CD8-positive, alpha-beta memory T cell (primary cell): ENCODE measurements at regions not wholly inside any gene's neighbourhood (a gene's known extent, or its start where the extent isn't known, plus 50 kb on each side); places are given as distances from the start of the nearest gene placed in this dataset.
"Not testable (repeated sequence)": the region's sequence is repeated elsewhere in the genome, so short reads cannot be mapped to it uniquely, and the experiment has no call there.

ENCODE experiments used
- CTCF ChIA-PET: fragments of 350-600 bp; sonication (Branson Sonifier 250); formaldehyde crosslinking; loops from one replicate; lab custom pipeline; 2021; ENCODE audit warnings: antibody characterized with exemption; lab: Charles Lee
- POLR2A ChIA-PET: fragments of 350-600 bp; sonication (Branson Sonifier 250); formaldehyde crosslinking; loops from one replicate; lab custom pipeline; 2021; ENCODE audit warnings: antibody characterized with exemption; lab: Charles Lee
- DNase-seq, 5 donors: peaks; one replicate each; pipeline versions ENCODE4 v3.0.0 to v3.0.0-alpha.2; 2020 to 2022; ENCODE audit warnings: mixed read lengths in 1 of 5
- H3K27ac ChIP-seq: one replicate; pipeline ENCODE4 v1.7.0; 2013; ENCODE audit warnings: low read depth, mild to moderate bottlenecking, low read length, moderate library complexity
- H3K27me3 ChIP-seq: 2 replicates; pipeline ENCODE4 v1.7.0; 2013; ENCODE audit warnings: low read length, mild to moderate bottlenecking; ENCODE audit not compliant: insufficient read depth, poor library complexity, severe bottlenecking
- H3K36me3 ChIP-seq: 2 replicates; pipeline ENCODE4 v1.7.0; 2013; ENCODE audit warnings: mild to moderate bottlenecking, low read length, moderate library complexity; ENCODE audit not compliant: insufficient read depth
- H3K4me1 ChIP-seq: 2 replicates; pipeline ENCODE4 v1.7.0; 2013; ENCODE audit warnings: mild to moderate bottlenecking, low read length, moderate library complexity; ENCODE audit not compliant: insufficient read depth
- H3K4me3 ChIP-seq: 2 replicates; pipeline ENCODE4 v1.7.0; 2013; ENCODE audit warnings: mild to moderate bottlenecking, low read length
- H3K9me3 ChIP-seq: 2 replicates; pipeline ENCODE4 v1.7.0; 2013; ENCODE audit warnings: mild to moderate bottlenecking, low read length
- H3K27ac Mint-ChIP-seq, 8 donors: one replicate each; pipeline ENCODE4 v1.8.0; 2020 to 2021; ENCODE audit warnings: mixed read lengths in 8 of 8, mild to moderate bottlenecking in 6 of 8, inconsistent platforms in 3 of 8, moderate library complexity in 3 of 8
- H3K27me3 Mint-ChIP-seq, 2 donors: one replicate each; pipeline ENCODE4 v1.8.0; 2020 to 2021; ENCODE audit warnings: mixed read lengths in 2 of 2, mild to moderate bottlenecking in 1 of 2, moderate library complexity in 1 of 2
- H3K36me3 Mint-ChIP-seq, 3 donors: one replicate each; pipeline ENCODE4 v1.8.0; 2020 to 2021; ENCODE audit warnings: mixed read lengths in 3 of 3, inconsistent platforms in 1 of 3, mild to moderate bottlenecking in 1 of 3
- H3K4me1 Mint-ChIP-seq, 3 donors: one replicate each; pipeline ENCODE4 v1.8.0; 2020 to 2021; ENCODE audit warnings: mixed read lengths in 3 of 3, inconsistent platforms in 1 of 3, mild to moderate bottlenecking in 1 of 3
- H3K4me3 Mint-ChIP-seq, 7 donors: one replicate each; pipeline ENCODE4 v1.8.0; 2020 to 2021; ENCODE audit warnings: mixed read lengths in 7 of 7, mild to moderate bottlenecking in 6 of 7, moderate library complexity in 4 of 7, inconsistent platforms in 2 of 7
- H3K9me3 Mint-ChIP-seq, 5 donors: one replicate each; pipeline ENCODE4 v1.8.0; 2020 to 2022; ENCODE audit warnings: mixed read lengths in 5 of 5, mild to moderate bottlenecking in 3 of 5, moderate library complexity in 2 of 5, inconsistent platforms in 1 of 5

DNA sequence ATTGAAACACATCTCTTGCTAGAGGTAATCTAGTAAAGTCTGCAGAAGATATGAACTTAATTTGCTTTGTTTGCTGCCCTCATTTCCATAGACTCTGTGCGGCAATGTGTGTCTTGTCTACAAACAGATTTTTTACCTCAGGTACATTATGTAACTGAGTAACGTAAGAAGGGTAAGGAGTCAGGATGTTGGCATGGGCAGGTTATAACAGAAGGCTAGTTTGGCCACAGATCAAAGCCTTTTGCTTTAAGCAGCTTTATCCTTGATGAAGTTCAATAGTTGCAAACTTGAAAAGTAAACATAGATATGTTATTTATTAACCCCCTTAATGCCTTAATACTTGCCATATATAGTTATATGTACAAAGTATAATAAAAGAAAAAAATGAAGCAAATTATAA, 391.6 kb upstream of the FKBP1C start:
- Mint-ChIP-seq H3K9me3 (peaks cover 9 to 27% (median 12%) of the 10 kb centered on the region in 5 donors), H3K36me3 (no peaks in the 10 kb centered on the region), H3K4me1 (no peaks in the 10 kb centered on the region), H3K4me3 (no peak overlapping the region), H3K27me3 (no peaks in the 10 kb centered on the region), H3K27ac (no peak overlapping the region)
- H3K4me1 ChIP-seq = no peaks in the 10 kb centered on the region
- H3K27ac ChIP-seq = no peak overlapping the region
- no peaks in the 10 kb centered on the region for H3K36me3 ChIP-seq
- no peaks in the 10 kb centered on the region for H3K9me3 ChIP-seq
- ChIA-PET POLR2A (no interaction called here), CTCF (no interaction called here)
- no peaks in the 10 kb centered on the region for H3K27me3 ChIP-seq
- H3K4me3 ChIP-seq = no peak overlapping the region
- no peak for DNase-seq

DNA sequence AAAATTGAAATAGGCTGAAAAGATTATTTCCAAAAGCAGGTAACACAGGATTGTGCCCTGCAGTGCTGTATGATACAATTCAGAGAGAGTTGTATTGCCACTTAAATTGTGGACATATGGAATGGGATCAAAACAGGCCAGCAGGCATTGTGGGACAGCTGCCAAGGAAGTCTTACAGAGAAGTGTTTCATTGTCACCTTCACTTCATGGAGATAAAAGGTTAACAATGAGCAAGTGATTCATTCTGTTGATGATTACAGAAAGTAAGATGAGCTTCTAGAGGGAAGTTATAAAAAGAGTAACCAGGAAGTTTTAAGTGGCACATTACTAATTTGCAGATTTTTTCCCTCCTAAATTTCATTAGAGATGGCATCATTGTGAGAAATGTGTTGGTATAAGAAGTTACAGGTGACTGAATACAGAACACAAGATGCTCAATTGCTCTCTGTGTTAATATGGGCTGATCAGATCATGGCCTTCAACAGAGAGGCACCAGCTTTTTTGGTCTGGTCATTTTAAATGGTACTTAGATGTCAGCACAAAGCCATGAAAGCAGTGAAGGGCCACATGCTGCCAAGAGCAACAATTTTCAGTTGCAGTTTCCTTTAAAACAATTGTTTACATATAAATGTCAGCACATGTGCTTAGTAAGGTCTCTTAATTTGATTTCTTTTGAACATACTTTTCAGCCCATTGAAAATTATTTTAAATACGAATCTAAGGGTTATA, 402.5 kb upstream of the FKBP1C start:
- CTCF ChIA-PET = no interaction called here

DNA sequence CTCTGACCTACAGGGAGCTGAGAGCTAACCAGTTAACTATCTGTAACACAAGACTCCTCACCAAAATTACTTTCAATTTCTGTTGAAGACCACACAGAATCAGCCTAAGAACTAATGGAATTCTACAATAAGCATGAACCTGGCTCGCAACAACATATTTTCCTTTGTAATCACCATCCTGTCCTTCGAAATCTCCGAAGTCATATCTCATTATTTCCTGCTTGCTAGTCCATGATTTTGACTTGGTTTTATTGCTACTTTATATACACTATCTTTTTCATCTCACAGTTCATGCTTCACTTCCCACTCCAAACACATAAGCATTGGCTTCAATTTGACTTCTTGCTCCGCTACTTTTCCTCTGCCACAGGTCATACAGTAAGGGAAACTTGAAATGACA, 405.8 kb upstream of the FKBP1C start:
- H3K4me1 Mint-ChIP-seq = no peaks in the 10 kb centered on the region
- ChIA-PET POLR2A (no interaction called here), CTCF (no interaction called here)
- peaks cover 4 to 29% (median 11%) of the 10 kb centered on the region in 5 donors for H3K9me3 Mint-ChIP-seq
- H3K4me3 ChIP-seq = no peak overlapping the region
- no peak overlapping the region for H3K4me3 Mint-ChIP-seq
- no peak overlapping the region for H3K27ac Mint-ChIP-seq
- H3K27ac ChIP-seq = no peak overlapping the region
- H3K9me3 ChIP-seq = no peaks in the 10 kb centered on the region
- peaks cover 0 to 2% (median 0%) of the 10 kb centered on the region in 3 donors for H3K36me3 Mint-ChIP-seq
- no peaks in the 10 kb centered on the region for H3K27me3 Mint-ChIP-seq
- no peaks in the 10 kb centered on the region for H3K27me3 ChIP-seq
- DNase-seq = no peak
- no peaks in the 10 kb centered on the region for H3K36me3 ChIP-seq
- no peaks in the 10 kb centered on the region for H3K4me1 ChIP-seq

More for the DNA sequence above, 402.5 kb upstream of the FKBP1C start:
- H3K4me1 Mint-ChIP-seq = no peaks in the 10 kb centered on the region
- no peak overlapping the region for H3K4me3 Mint-ChIP-seq
- Histone ChIP-seq H3K27ac (no peak overlapping the region), H3K27me3 (no peaks in the 10 kb centered on the region), H3K4me1 (no peaks in the 10 kb centered on the region), H3K4me3 (no peak overlapping the region), H3K9me3 (no peaks in the 10 kb centered on the region), H3K36me3 (no peaks in the 10 kb centered on the region)
- peaks cover 2 to 17% (median 6%) of the 10 kb centered on the region in 5 donors for H3K9me3 Mint-ChIP-seq
- H3K36me3 Mint-ChIP-seq = no peaks in the 10 kb centered on the region
- POLR2A ChIA-PET = no interaction called here
- no peaks in the 10 kb centered on the region for H3K27me3 Mint-ChIP-seq
- H3K27ac Mint-ChIP-seq = no peak overlapping the region
- DNase-seq = no peak

DNA sequence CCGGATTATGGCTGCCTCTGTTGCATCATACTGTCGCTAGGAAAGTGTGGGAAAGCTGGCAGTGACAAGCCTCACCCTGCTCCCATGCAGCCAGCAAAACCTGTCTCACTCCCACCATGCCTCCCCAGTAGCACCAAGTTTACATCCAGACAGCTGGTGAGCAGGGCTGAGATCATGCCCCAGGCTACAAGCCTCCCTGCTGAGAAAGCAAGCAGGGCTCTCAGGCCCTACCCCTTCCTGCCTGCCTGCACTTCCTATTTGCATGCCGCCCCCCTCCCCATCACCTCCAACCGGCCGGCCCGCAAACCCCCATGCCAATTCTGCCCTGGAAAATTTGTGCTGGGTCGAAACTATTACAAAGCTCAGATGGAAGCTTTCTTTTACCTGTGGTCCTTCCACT, 408.2 kb upstream of the FKBP1C start:
- H3K36me3 ChIP-seq = no peaks in the 10 kb centered on the region
- H3K9me3 ChIP-seq = no peaks in the 10 kb centered on the region
- H3K27me3 Mint-ChIP-seq = no peaks in the 10 kb centered on the region
- no peaks in the 10 kb centered on the region for H3K4me1 ChIP-seq
- no peak overlapping the region for H3K4me3 ChIP-seq
- H3K36me3 Mint-ChIP-seq = peaks cover 0 to 2% (median 0%) of the 10 kb centered on the region in 3 donors
- POLR2A ChIA-PET = no interaction called here
- H3K4me3 Mint-ChIP-seq = no peak overlapping the region
- CTCF ChIA-PET = no interaction called here
- H3K9me3 Mint-ChIP-seq = peaks cover 5 to 25% (median 11%) of the 10 kb centered on the region in 5 donors
- H3K27ac Mint-ChIP-seq = no peak overlapping the region
- H3K27ac ChIP-seq = no peak overlapping the region
- no peak for DNase-seq
- H3K27me3 ChIP-seq = no peaks in the 10 kb centered on the region
- no peaks in the 10 kb centered on the region for H3K4me1 Mint-ChIP-seq

DNA sequence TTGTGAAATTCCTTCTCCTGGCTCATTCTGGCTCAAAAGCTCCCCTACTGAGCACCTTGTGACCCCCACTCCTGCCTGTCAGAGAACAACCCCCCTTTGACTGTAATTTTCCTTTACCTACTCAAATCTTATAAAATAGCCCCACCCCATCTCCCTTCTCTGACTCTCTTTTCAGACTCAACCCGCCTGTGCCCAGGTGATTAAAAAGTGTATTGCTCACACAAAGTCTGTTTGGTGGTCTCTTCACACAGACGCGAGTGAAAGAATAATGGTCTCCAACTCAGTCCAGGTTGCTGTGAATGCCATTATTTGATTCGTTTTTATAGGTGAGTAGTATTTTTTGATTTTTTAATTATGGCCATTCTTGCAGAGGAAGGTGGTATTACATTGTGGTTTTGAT, 414.1 kb upstream of the FKBP1C start:
- Histone ChIP-seq H3K27me3 (no peaks in the 10 kb centered on the region), H3K4me1 (no peaks in the 10 kb centered on the region), H3K4me3 (no peak overlapping the region), H3K9me3 (no peaks in the 10 kb centered on the region), H3K27ac (no peak overlapping the region), H3K36me3 (no peaks in the 10 kb centered on the region)
- no peaks in the 10 kb centered on the region for H3K27me3 Mint-ChIP-seq
- no peaks in the 10 kb centered on the region for H3K4me1 Mint-ChIP-seq
- no peak overlapping the region for H3K4me3 Mint-ChIP-seq
- ChIA-PET POLR2A (no interaction called here), CTCF (no interaction called here)
- no peaks in the 10 kb centered on the region for H3K36me3 Mint-ChIP-seq
- no peak overlapping the region for H3K27ac Mint-ChIP-seq
- DNase-seq = no peak
- peaks cover 5 to 27% (median 8%) of the 10 kb centered on the region in 5 donors for H3K9me3 Mint-ChIP-seq

DNA sequence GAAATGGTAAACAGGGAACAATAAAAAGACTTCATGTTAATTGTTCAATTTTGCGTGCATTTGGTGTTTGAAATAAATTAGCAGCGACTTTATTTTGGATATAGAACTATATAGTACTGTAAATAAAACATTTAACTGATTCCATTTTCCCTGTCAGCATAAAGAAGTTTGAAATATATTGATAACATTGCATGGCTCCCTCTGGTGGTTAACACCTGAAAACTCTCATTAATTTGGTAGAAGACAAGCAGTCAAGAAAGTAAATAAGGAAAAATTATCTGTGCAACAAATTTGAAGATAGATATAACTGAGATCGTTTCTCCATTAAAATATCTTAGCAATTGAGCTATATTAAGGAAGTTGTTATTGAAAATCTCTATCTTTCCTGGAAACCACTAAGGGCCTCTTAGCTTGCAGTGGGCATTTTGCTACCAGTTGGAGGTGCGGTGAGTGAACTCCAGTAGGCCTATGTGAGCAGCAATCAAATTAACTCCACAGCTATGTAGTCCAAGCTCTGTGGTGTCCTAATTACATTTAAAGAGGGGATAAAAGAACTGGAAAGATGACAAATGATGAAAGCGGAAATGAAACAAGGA, 435.7 kb upstream of the FKBP1C start:
- CTCF ChIA-PET = no interaction called here

DNA sequence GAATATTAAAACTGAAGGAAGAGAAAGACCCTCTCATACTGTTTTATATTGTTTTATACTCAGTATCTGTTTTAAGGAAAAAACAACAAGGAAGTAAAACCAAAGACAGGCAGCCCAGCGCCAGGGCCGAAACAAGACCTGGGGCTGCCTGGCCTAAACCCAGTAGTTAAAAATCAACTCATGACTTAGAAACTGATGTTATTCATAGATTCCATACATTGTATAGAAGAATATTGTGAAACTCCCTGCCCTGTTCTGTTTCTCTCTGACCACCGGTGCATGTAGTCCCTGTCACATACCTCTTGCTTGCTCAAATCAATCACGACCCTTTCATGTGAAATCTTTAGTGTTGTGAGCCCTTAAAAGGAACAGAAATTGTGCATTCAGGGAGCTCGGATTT, 445.1 kb upstream of the FKBP1C start:
- H3K27me3 ChIP-seq, H3K9me3 ChIP-seq, H3K36me3 ChIP-seq, H3K4me3 Mint-ChIP-seq, CTCF ChIA-PET, DNase-seq, H3K36me3 Mint-ChIP-seq, H3K4me1 ChIP-seq, H3K27ac Mint-ChIP-seq, H3K4me1 Mint-ChIP-seq, H3K27ac ChIP-seq, POLR2A ChIA-PET, H3K4me3 ChIP-seq, H3K27me3 Mint-ChIP-seq: not testable (repeated sequence)
- peaks cover 4 to 23% (median 11%) of the 10 kb centered on the region in 5 donors for H3K9me3 Mint-ChIP-seq

More for the DNA sequence above, 435.7 kb upstream of the FKBP1C start:
- no peak overlapping the region for H3K4me3 ChIP-seq
- Mint-ChIP-seq H3K4me1 (no peaks in the 10 kb centered on the region), H3K9me3 (peaks cover 2 to 13% (median 6%) of the 10 kb centered on the region in 5 donors), H3K27ac (no peak overlapping the region), H3K36me3 (no peaks in the 10 kb centered on the region), H3K27me3 (no peaks in the 10 kb centered on the region), H3K4me3 (no peak overlapping the region)
- H3K36me3 ChIP-seq = no peaks in the 10 kb centered on the region
- no peaks in the 10 kb centered on the region for H3K27me3 ChIP-seq
- no peak for DNase-seq
- H3K9me3 ChIP-seq = no peaks in the 10 kb centered on the region
- POLR2A ChIA-PET = no interaction called here
- H3K27ac ChIP-seq = no peak overlapping the region
- H3K4me1 ChIP-seq = no peaks in the 10 kb centered on the region

DNA sequence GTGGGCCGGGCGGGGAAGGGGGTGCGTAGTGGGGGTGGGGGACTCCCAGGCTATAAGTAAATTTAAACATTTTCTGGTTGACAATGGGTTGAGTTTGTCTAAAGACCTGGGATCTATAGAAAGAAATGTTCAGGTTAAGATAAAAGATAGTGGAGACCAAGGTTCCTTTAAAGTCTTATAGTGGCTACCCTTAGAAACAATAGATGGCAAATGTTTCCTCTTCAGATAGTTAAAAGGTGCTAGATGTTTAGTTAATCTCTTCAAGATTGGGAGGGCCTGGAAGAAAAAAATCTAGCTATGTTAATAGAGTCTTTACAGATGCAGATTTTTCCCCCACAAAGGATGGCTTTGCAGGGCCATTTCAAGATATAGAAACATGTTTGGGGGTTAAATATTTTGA, 446.4 kb upstream of the FKBP1C start:
- H3K4me3 Mint-ChIP-seq = no peak overlapping the region
- no peaks in the 10 kb centered on the region for H3K27me3 ChIP-seq
- H3K4me1 ChIP-seq = no peaks in the 10 kb centered on the region
- H3K9me3 ChIP-seq = no peaks in the 10 kb centered on the region
- no peaks in the 10 kb centered on the region for H3K4me1 Mint-ChIP-seq
- ChIA-PET POLR2A (no interaction called here), CTCF (no interaction called here)
- no peak overlapping the region for H3K4me3 ChIP-seq
- H3K36me3 ChIP-seq = no peaks in the 10 kb centered on the region
- no peak overlapping the region for H3K27ac Mint-ChIP-seq
- DNase-seq = no peak
- no peaks in the 10 kb centered on the region for H3K27me3 Mint-ChIP-seq
- H3K9me3 Mint-ChIP-seq = peaks cover 4 to 31% (median 6%) of the 10 kb centered on the region in 5 donors
- H3K27ac ChIP-seq = no peak overlapping the region
- no peaks in the 10 kb centered on the region for H3K36me3 Mint-ChIP-seq
